ENCODE measurements at regions not wholly inside any gene's neighbourhood (a gene's known extent, or its start where the extent isn't known, plus 50 kb on each side); places are given as distances from the start of the nearest gene placed in this dataset.

GRCh38 chr10:61119573-61119972 is 175.6 kb upstream of the RHOBTB1 start:
- H3K4me1 ChIP-seq (ENCODE audit: control insufficient read depth in 1 of 2, insufficient read depth in 2 of 2, low read length in 2 of 2): no peaks in the 10 kb centered on the region
- no peaks in the 10 kb centered on the region for H3K36me3 ChIP-seq (ENCODE audit: control insufficient read depth in 1 of 2, insufficient read depth in 2 of 2, low read length in 2 of 2)
- H3K27me3 ChIP-seq (ENCODE audit: control insufficient read depth in 1 of 2, insufficient read depth in 2 of 2, low read length in 2 of 2): no peaks in the 10 kb centered on the region
- no peaks in the 10 kb centered on the region for H3K9me3 ChIP-seq (ENCODE audit: control insufficient read depth in 1 of 2, low read length in 2 of 2)
- H3K9ac ChIP-seq (ENCODE audit: low read depth in 1 of 2, low read length in 2 of 2): no peak overlapping the region
- no peak overlapping the region for H3K4me3 ChIP-seq (ENCODE audit: low read depth in 1 of 2, low read length in 2 of 2)
- H3K27ac ChIP-seq (ENCODE audit: low read depth, low read length): no peak overlapping the region

- no peak overlapping the region for H3K9ac ChIP-seq (ENCODE audit: low read depth in 1 of 2, low read length in 2 of 2)
- H3K36me3 ChIP-seq (ENCODE audit: control insufficient read depth in 1 of 2, insufficient read depth in 2 of 2, low read length in 2 of 2): no peaks in the 10 kb centered on the region
- H3K27ac ChIP-seq (ENCODE audit: low read depth, low read length): no peak overlapping the region
- H3K4me3 ChIP-seq (ENCODE audit: low read depth in 1 of 2, low read length in 2 of 2): no peak overlapping the region
- H3K9me3 ChIP-seq (ENCODE audit: control insufficient read depth in 1 of 2, low read length in 2 of 2): no peaks in the 10 kb centered on the region
- no peaks in the 10 kb centered on the region for H3K4me1 ChIP-seq (ENCODE audit: control insufficient read depth in 1 of 2, insufficient read depth in 2 of 2, low read length in 2 of 2)
- H3K27me3 ChIP-seq (ENCODE audit: control insufficient read depth in 1 of 2, insufficient read depth in 2 of 2, low read length in 2 of 2): no peaks in the 10 kb centered on the region
Measured at GRCh38 chr10:61115897-61116296, 171.9 kb upstream of the RHOBTB1 start.

GRCh38 chr10:61112771-61113170 is 168.8 kb upstream of the RHOBTB1 start:
- Histone ChIP-seq H3K9me3 (ENCODE audit: control insufficient read depth in 1 of 2, low read length in 2 of 2) (no peaks in the 10 kb centered on the region), H3K36me3 (ENCODE audit: control insufficient read depth in 1 of 2, insufficient read depth in 2 of 2, low read length in 2 of 2) (no peaks in the 10 kb centered on the region), H3K4me3 (ENCODE audit: low read depth in 1 of 2, low read length in 2 of 2) (no peak overlapping the region), H3K9ac (ENCODE audit: low read depth in 1 of 2, low read length in 2 of 2) (no peak overlapping the region), H3K27me3 (ENCODE audit: control insufficient read depth in 1 of 2, insufficient read depth in 2 of 2, low read length in 2 of 2) (no peaks in the 10 kb centered on the region), H3K27ac (ENCODE audit: low read depth, low read length) (no peak overlapping the region), H3K4me1 (ENCODE audit: control insufficient read depth in 1 of 2, insufficient read depth in 2 of 2, low read length in 2 of 2) (no peaks in the 10 kb centered on the region)

- Histone ChIP-seq H3K9ac (ENCODE audit: low read depth in 1 of 2, low read length in 2 of 2) (no peak overlapping the region), H3K27ac (ENCODE audit: low read depth, low read length) (no peak overlapping the region), H3K27me3 (ENCODE audit: control insufficient read depth in 1 of 2, insufficient read depth in 2 of 2, low read length in 2 of 2) (no peaks in the 10 kb centered on the region), H3K9me3 (ENCODE audit: control insufficient read depth in 1 of 2, low read length in 2 of 2) (no peaks in the 10 kb centered on the region), H3K4me1 (ENCODE audit: control insufficient read depth in 1 of 2, insufficient read depth in 2 of 2, low read length in 2 of 2) (no peaks in the 10 kb centered on the region), H3K4me3 (ENCODE audit: low read depth in 1 of 2, low read length in 2 of 2) (no peak overlapping the region), H3K36me3 (ENCODE audit: control insufficient read depth in 1 of 2, insufficient read depth in 2 of 2, low read length in 2 of 2) (no peaks in the 10 kb centered on the region)
Measured at GRCh38 chr10:61110936-61111335, 167.0 kb upstream of the RHOBTB1 start.

- no peaks in the 10 kb centered on the region for H3K9me3 ChIP-seq (ENCODE audit: control insufficient read depth in 1 of 2, low read length in 2 of 2)
- no peak overlapping the region for H3K4me3 ChIP-seq (ENCODE audit: low read depth in 1 of 2, low read length in 2 of 2)
- no peak overlapping the region for H3K27ac ChIP-seq (ENCODE audit: low read depth, low read length)
- H3K27me3 ChIP-seq (ENCODE audit: control insufficient read depth in 1 of 2, insufficient read depth in 2 of 2, low read length in 2 of 2): no peaks in the 10 kb centered on the region
- H3K4me1 ChIP-seq (ENCODE audit: control insufficient read depth in 1 of 2, insufficient read depth in 2 of 2, low read length in 2 of 2): no peaks in the 10 kb centered on the region
- H3K9ac ChIP-seq (ENCODE audit: low read depth in 1 of 2, low read length in 2 of 2): no peak overlapping the region
- H3K36me3 ChIP-seq (ENCODE audit: control insufficient read depth in 1 of 2, insufficient read depth in 2 of 2, low read length in 2 of 2): no peaks in the 10 kb centered on the region
Measured at GRCh38 chr10:61110188-61110844, 166.3 kb upstream of the RHOBTB1 start.

GRCh38 chr10:61108915-61109314 is 164.9 kb upstream of the RHOBTB1 start:
- Histone ChIP-seq H3K27me3 (ENCODE audit: control insufficient read depth in 1 of 2, insufficient read depth in 2 of 2, low read length in 2 of 2) (no peaks in the 10 kb centered on the region), H3K9ac (ENCODE audit: low read depth in 1 of 2, low read length in 2 of 2) (no peak overlapping the region), H3K36me3 (ENCODE audit: control insufficient read depth in 1 of 2, insufficient read depth in 2 of 2, low read length in 2 of 2) (no peaks in the 10 kb centered on the region)

GRCh38 chr10:61100887-61101286 is 156.9 kb upstream of the RHOBTB1 start:
- no peak overlapping the region for H3K9ac ChIP-seq (ENCODE audit: low read depth in 1 of 2, low read length in 2 of 2)
- H3K27ac ChIP-seq (ENCODE audit: low read depth, low read length): no peak overlapping the region
- no peaks in the 10 kb centered on the region for H3K4me1 ChIP-seq (ENCODE audit: control insufficient read depth in 1 of 2, insufficient read depth in 2 of 2, low read length in 2 of 2)
- H3K9me3 ChIP-seq (ENCODE audit: control insufficient read depth in 1 of 2, low read length in 2 of 2): no peaks in the 10 kb centered on the region
- H3K36me3 ChIP-seq (ENCODE audit: control insufficient read depth in 1 of 2, insufficient read depth in 2 of 2, low read length in 2 of 2): no peaks in the 10 kb centered on the region
- H3K4me3 ChIP-seq (ENCODE audit: low read depth in 1 of 2, low read length in 2 of 2): no peak overlapping the region
- peaks cover 0 to 8% of the 10 kb centered on the region in 2 donors for H3K27me3 ChIP-seq (ENCODE audit: control insufficient read depth in 1 of 2, insufficient read depth in 2 of 2, low read length in 2 of 2)

More at GRCh38 chr10:61108915-61109314, 164.9 kb upstream of the RHOBTB1 start:
- H3K4me3 ChIP-seq (ENCODE audit: low read depth in 1 of 2, low read length in 2 of 2): no peak overlapping the region
- H3K4me1 ChIP-seq (ENCODE audit: control insufficient read depth in 1 of 2, insufficient read depth in 2 of 2, low read length in 2 of 2): no peaks in the 10 kb centered on the region
- no peak overlapping the region for H3K27ac ChIP-seq (ENCODE audit: low read depth, low read length)
- no peaks in the 10 kb centered on the region for H3K9me3 ChIP-seq (ENCODE audit: control insufficient read depth in 1 of 2, low read length in 2 of 2)

- Histone ChIP-seq H3K36me3 (ENCODE audit: control insufficient read depth in 1 of 2, insufficient read depth in 2 of 2, low read length in 2 of 2) (no peaks in the 10 kb centered on the region), H3K9me3 (ENCODE audit: control insufficient read depth in 1 of 2, low read length in 2 of 2) (no peaks in the 10 kb centered on the region), H3K9ac (ENCODE audit: low read depth in 1 of 2, low read length in 2 of 2) (no peak overlapping the region), H3K27ac (ENCODE audit: low read depth, low read length) (no peak overlapping the region), H3K4me3 (ENCODE audit: low read depth in 1 of 2, low read length in 2 of 2) (no peak overlapping the region), H3K4me1 (ENCODE audit: control insufficient read depth in 1 of 2, insufficient read depth in 2 of 2, low read length in 2 of 2) (no peaks in the 10 kb centered on the region), H3K27me3 (ENCODE audit: control insufficient read depth in 1 of 2, insufficient read depth in 2 of 2, low read length in 2 of 2) (peaks cover 0 to 8% of the 10 kb centered on the region in 2 donors)
Measured at GRCh38 chr10:61099756-61100155, 155.8 kb upstream of the RHOBTB1 start.

GRCh38 chr10:61098966-61099365 is 155.0 kb upstream of the RHOBTB1 start:
- H3K9ac ChIP-seq (ENCODE audit: low read depth in 1 of 2, low read length in 2 of 2): no peak overlapping the region
- no peak overlapping the region for H3K27ac ChIP-seq (ENCODE audit: low read depth, low read length)
- H3K4me1 ChIP-seq (ENCODE audit: control insufficient read depth in 1 of 2, insufficient read depth in 2 of 2, low read length in 2 of 2): no peaks in the 10 kb centered on the region
- H3K36me3 ChIP-seq (ENCODE audit: control insufficient read depth in 1 of 2, insufficient read depth in 2 of 2, low read length in 2 of 2): no peaks in the 10 kb centered on the region
- H3K4me3 ChIP-seq (ENCODE audit: low read depth in 1 of 2, low read length in 2 of 2): no peak overlapping the region
- H3K27me3 ChIP-seq (ENCODE audit: control insufficient read depth in 1 of 2, insufficient read depth in 2 of 2, low read length in 2 of 2): peaks cover 0 to 8% of the 10 kb centered on the region in 2 donors
- H3K9me3 ChIP-seq (ENCODE audit: control insufficient read depth in 1 of 2, low read length in 2 of 2): no peaks in the 10 kb centered on the region

GRCh38 chr10:61097026-61097425 is 153.0 kb upstream of the RHOBTB1 start:
- Histone ChIP-seq H3K36me3 (ENCODE audit: control insufficient read depth in 1 of 2, insufficient read depth in 2 of 2, low read length in 2 of 2) (no peaks in the 10 kb centered on the region), H3K27ac (ENCODE audit: low read depth, low read length) (no peak overlapping the region), H3K27me3 (ENCODE audit: control insufficient read depth in 1 of 2, insufficient read depth in 2 of 2, low read length in 2 of 2) (peaks cover 0 to 8% of the 10 kb centered on the region in 2 donors), H3K9ac (ENCODE audit: low read depth in 1 of 2, low read length in 2 of 2) (no peak overlapping the region), H3K4me1 (ENCODE audit: control insufficient read depth in 1 of 2, insufficient read depth in 2 of 2, low read length in 2 of 2) (no peaks in the 10 kb centered on the region), H3K9me3 (ENCODE audit: control insufficient read depth in 1 of 2, low read length in 2 of 2) (no peaks in the 10 kb centered on the region), H3K4me3 (ENCODE audit: low read depth in 1 of 2, low read length in 2 of 2) (no peak overlapping the region)
